HG03159 (cell line): ENCODE measurements at regions not wholly inside any gene's neighbourhood (a gene's known extent, or its start where the extent isn't known, plus 50 kb on each side); places are given as distances from the start of the nearest gene placed in this dataset.

Source experiments
- ATAC-seq: cut with Tn5 transposase; IDR thresholded peaks from one replicate; pipeline ENCODE4 v1.9.1; 2021; ENCODE audit warnings: mild to moderate bottlenecking, moderate library complexity; ENCODE audit not compliant: unreplicated experiment

GRCh38 chr4:135833529-135833928, 1631.9 kb upstream of the PABPC4L start:
- ATAC-seq: no peak

GRCh38 chr4:135824759-135825296, 1623.2 kb upstream of the PABPC4L start:
- ATAC-seq: no peak

GRCh38 chr4:135804785-135805184, 1603.2 kb upstream of the PABPC4L start:
- no peak for ATAC-seq

- ATAC-seq: no peak
Observed at GRCh38 chr4:135777361-135777760, 1575.8 kb upstream of the PABPC4L start.

GRCh38 chr4:135775909-135776308, 1574.3 kb upstream of the PABPC4L start:
- no peak for ATAC-seq

- no peak for ATAC-seq
Observed at GRCh38 chr4:135770505-135770904, 1568.9 kb upstream of the PABPC4L start.

GRCh38 chr4:135744928-135745327, 1543.3 kb upstream of the PABPC4L start:
- no peak for ATAC-seq

- no peak for ATAC-seq
Observed at GRCh38 chr4:135741583-135741982, 1540.0 kb upstream of the PABPC4L start.

- ATAC-seq: no peak
Observed at GRCh38 chr4:135739354-135739753, 1537.8 kb upstream of the PABPC4L start.

GRCh38 chr4:135735512-135735911, 1533.9 kb upstream of the PABPC4L start:
- ATAC-seq: no peak

GRCh38 chr4:135732448-135732847, 1530.9 kb upstream of the PABPC4L start:
- no peak for ATAC-seq

- no peak for ATAC-seq
Observed at GRCh38 chr4:135731682-135732081, 1530.1 kb upstream of the PABPC4L start.

GRCh38 chr4:135724421-135724820, 1522.8 kb upstream of the PABPC4L start:
- no peak for ATAC-seq

GRCh38 chr4:135718019-135718418, 1516.4 kb upstream of the PABPC4L start:
- ATAC-seq: no peak

GRCh38 chr4:135705343-135705742, 1503.8 kb upstream of the PABPC4L start:
- ATAC-seq: no peak

GRCh38 chr4:135694066-135694465, 1492.5 kb upstream of the PABPC4L start:
- ATAC-seq: no peak

- ATAC-seq: no peak
Observed at GRCh38 chr4:135684001-135684400, 1482.4 kb upstream of the PABPC4L start.

GRCh38 chr4:135672202-135672601, 1470.6 kb upstream of the PABPC4L start:
- ATAC-seq: no peak

GRCh38 chr4:135670548-135670947, 1469.0 kb upstream of the PABPC4L start:
- no peak for ATAC-seq
